ENCODE measurements at regions not wholly inside any gene's neighbourhood (a gene's known extent, or its start where the extent isn't known, plus 50 kb on each side); places are given as distances from the start of the nearest gene placed in this dataset.

DNA sequence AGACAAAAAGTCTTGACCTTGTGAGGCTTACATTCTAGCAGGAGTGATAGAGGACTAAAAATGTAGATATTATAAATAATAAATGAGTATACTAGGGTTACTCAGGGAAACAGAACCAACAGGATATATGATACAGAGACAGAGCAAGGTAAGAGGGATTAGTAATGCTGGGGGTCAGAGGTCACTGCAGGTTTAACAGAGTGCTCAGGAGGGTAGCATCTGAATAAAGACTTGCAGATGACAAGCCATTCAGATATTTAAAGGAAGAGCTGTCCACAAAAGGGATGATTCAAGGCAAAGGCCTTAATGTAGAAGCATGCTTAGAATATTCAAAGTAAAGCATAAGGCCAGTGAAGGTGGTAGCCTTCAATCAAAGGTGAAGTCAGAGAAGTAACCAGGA, 65.6 kb upstream of the SEMA6A start:
- TF ChIP-seq EZH2 (IDR thresholded peaks at IDR 0.05; ENCODE audit: low read length), result no peak
- TF ChIP-seq, protein P1, sequence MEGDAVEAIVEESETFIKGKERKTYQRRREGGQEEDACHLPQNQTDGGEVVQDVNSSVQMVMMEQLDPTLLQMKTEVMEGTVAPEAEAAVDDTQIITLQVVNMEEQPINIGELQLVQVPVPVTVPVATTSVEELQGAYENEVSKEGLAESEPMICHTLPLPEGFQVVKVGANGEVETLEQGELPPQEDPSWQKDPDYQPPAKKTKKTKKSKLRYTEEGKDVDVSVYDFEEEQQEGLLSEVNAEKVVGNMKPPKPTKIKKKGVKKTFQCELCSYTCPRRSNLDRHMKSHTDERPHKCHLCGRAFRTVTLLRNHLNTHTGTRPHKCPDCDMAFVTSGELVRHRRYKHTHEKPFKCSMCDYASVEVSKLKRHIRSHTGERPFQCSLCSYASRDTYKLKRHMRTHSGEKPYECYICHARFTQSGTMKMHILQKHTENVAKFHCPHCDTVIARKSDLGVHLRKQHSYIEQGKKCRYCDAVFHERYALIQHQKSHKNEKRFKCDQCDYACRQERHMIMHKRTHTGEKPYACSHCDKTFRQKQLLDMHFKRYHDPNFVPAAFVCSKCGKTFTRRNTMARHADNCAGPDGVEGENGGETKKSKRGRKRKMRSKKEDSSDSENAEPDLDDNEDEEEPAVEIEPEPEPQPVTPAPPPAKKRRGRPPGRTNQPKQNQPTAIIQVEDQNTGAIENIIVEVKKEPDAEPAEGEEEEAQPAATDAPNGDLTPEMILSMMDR (optimal IDR thresholded peaks at IDR 0.05 in 1 of 3, IDR thresholded peaks at IDR 0.05 in 1 of 3, conservative IDR thresholded peaks at IDR 0.05 in 1 of 3; ENCODE audit: extremely low read depth in 1 of 3, insufficient read depth in 2 of 3, low read length in 3 of 3), result no peak

Measured in keratinocyte (primary cell).